ENCODE measurements at regions not wholly inside any gene's neighbourhood (a gene's known extent, or its start where the extent isn't known, plus 50 kb on each side); places are given as distances from the start of the nearest gene placed in this dataset.

DNA sequence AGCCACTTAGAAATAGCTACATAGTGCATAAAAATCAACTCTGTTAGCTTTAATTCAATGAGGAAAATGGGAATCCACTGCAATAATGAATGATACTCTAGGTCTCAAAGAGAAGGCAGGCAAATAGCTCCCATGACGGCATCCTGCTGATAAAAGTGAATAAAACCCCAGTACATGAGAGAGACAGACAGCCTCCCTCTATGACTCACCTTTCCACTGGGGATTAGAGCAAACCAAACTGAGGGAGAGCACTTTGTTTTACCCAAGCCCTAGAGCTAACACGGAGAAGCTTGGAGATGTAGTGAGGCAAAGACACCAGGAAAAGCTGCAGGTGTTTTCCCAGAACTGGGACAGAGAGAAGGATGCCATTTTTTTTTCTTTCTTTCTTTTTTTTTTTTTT lies 621.9 kb downstream of the LRRIQ3 start:
- Histone ChIP-seq H3K4me3 (ENCODE audit: low read depth, low read length, poor library complexity, severe bottlenecking) (no peak overlapping the region), H3K4me1 (ENCODE audit: insufficient read depth, low read length, severe bottlenecking) (no peaks in the 10 kb centered on the region), H3K4me2 (ENCODE audit: low read length) (no peak overlapping the region), H3K27ac (ENCODE audit: low read depth, low read length, poor library complexity, severe bottlenecking) (no peak overlapping the region), H3K9me2 (ENCODE audit: low read depth, low read length) (no peaks in the 10 kb centered on the region), H3K79me2 (ENCODE audit: insufficient read depth, low read length) (no peaks in the 10 kb centered on the region), H2AFZ (ENCODE audit: low read length) (no peak overlapping the region), H3K27me3 (ENCODE audit: insufficient read depth, low read length) (no peaks in the 10 kb centered on the region), H4K20me1 (ENCODE audit: insufficient read depth, low read length) (no peaks in the 10 kb centered on the region), H3K9ac (ENCODE audit: low read length) (no peak overlapping the region), H3K36me3 (ENCODE audit: insufficient read depth, low read length) (no peaks in the 10 kb centered on the region), H3K9me3 (ENCODE audit: low read length) (no peaks in the 10 kb centered on the region), H3F3A (ENCODE audit: insufficient read depth, low read length) (no peaks in the 10 kb centered on the region)
- no peak for TF ChIP-seq EZH2 (IDR thresholded peaks at IDR 0.05; ENCODE audit: borderline replicate concordance, low read length)
- TF ChIP-seq, protein P1, sequence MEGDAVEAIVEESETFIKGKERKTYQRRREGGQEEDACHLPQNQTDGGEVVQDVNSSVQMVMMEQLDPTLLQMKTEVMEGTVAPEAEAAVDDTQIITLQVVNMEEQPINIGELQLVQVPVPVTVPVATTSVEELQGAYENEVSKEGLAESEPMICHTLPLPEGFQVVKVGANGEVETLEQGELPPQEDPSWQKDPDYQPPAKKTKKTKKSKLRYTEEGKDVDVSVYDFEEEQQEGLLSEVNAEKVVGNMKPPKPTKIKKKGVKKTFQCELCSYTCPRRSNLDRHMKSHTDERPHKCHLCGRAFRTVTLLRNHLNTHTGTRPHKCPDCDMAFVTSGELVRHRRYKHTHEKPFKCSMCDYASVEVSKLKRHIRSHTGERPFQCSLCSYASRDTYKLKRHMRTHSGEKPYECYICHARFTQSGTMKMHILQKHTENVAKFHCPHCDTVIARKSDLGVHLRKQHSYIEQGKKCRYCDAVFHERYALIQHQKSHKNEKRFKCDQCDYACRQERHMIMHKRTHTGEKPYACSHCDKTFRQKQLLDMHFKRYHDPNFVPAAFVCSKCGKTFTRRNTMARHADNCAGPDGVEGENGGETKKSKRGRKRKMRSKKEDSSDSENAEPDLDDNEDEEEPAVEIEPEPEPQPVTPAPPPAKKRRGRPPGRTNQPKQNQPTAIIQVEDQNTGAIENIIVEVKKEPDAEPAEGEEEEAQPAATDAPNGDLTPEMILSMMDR (IDR thresholded peaks at IDR 0.05; ENCODE audit: low read length), result no peak

DNA sequence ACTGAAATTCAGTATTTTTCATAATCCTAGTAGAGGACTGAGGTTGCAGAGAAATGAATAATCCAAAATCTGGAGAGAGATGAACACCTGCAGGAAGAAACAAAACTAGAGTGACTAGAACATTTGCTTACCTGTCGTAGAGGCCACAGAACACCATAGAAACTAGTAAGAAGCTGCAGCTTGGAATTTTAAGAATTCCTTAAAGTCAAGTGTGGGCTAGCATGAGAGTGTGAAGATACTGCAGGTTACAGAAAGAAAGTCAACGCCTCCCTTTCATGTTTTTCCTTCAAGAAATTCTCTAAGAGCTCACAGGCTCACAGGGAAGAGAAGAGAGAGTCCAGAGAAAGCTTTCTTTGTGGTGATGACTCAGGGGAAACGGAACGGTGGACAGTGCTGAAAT lies 633.7 kb downstream of the LRRIQ3 start:
- H3K79me2 ChIP-seq (ENCODE audit: insufficient read depth, low read length), result no peaks in the 10 kb centered on the region
- H3K4me3 ChIP-seq (ENCODE audit: low read depth, low read length, poor library complexity, severe bottlenecking), result no peak overlapping the region
- no peaks in the 10 kb centered on the region for H3F3A ChIP-seq (ENCODE audit: insufficient read depth, low read length)
- H3K4me1 ChIP-seq (ENCODE audit: insufficient read depth, low read length, severe bottlenecking), result no peaks in the 10 kb centered on the region
- no peak overlapping the region for H2AFZ ChIP-seq (ENCODE audit: low read length)
- TF ChIP-seq, protein P1 (IDR thresholded peaks at IDR 0.05; ENCODE audit: low read length), result no peak
- no peak for TF ChIP-seq EZH2 (IDR thresholded peaks at IDR 0.05; ENCODE audit: borderline replicate concordance, low read length)
- no peak overlapping the region for H3K4me2 ChIP-seq (ENCODE audit: low read length)
- no peaks in the 10 kb centered on the region for H3K36me3 ChIP-seq (ENCODE audit: insufficient read depth, low read length)
- no peaks in the 10 kb centered on the region for H3K9me3 ChIP-seq (ENCODE audit: low read length)
- no peak overlapping the region for H3K9ac ChIP-seq (ENCODE audit: low read length)
- no peak overlapping the region for H3K27ac ChIP-seq (ENCODE audit: low read depth, low read length, poor library complexity, severe bottlenecking)
- H3K9me2 ChIP-seq (ENCODE audit: low read depth, low read length), result no peaks in the 10 kb centered on the region
- H3K27me3 ChIP-seq (ENCODE audit: insufficient read depth, low read length), result no peaks in the 10 kb centered on the region
- no peaks in the 10 kb centered on the region for H4K20me1 ChIP-seq (ENCODE audit: insufficient read depth, low read length)

DNA sequence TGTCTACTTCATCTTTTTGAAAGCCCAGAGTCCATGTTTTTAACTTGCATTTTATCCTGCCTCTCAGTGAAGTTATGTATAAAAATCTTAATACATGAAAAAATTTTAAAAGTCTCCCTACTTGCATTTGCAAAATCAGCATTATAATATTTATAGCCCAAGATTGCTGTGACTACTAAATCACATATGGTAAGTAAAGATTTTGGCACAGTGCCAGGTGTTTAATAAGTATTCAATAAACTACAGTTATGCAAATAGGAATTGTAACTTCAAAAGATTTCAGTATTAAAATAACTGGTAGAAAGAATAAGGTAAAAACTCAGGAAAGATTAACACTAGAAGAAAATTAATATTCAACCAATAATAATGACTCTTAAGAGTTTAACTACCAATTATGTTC lies 641.7 kb downstream of the LRRIQ3 start:
- no peak overlapping the region for H3K4me2 ChIP-seq (ENCODE audit: low read length)
- no peaks in the 10 kb centered on the region for H3F3A ChIP-seq (ENCODE audit: insufficient read depth, low read length)
- no peaks in the 10 kb centered on the region for H3K27me3 ChIP-seq (ENCODE audit: insufficient read depth, low read length)
- no peaks in the 10 kb centered on the region for H3K9me3 ChIP-seq (ENCODE audit: low read length)
- no peak overlapping the region for H3K27ac ChIP-seq (ENCODE audit: low read depth, low read length, poor library complexity, severe bottlenecking)
- no peak overlapping the region for H3K4me3 ChIP-seq (ENCODE audit: low read depth, low read length, poor library complexity, severe bottlenecking)
- H3K9ac ChIP-seq (ENCODE audit: low read length), result no peak overlapping the region
- H3K4me1 ChIP-seq (ENCODE audit: insufficient read depth, low read length, severe bottlenecking), result no peaks in the 10 kb centered on the region
- no peak overlapping the region for H2AFZ ChIP-seq (ENCODE audit: low read length)
- no peaks in the 10 kb centered on the region for H3K36me3 ChIP-seq (ENCODE audit: insufficient read depth, low read length)
- H3K79me2 ChIP-seq (ENCODE audit: insufficient read depth, low read length), result no peaks in the 10 kb centered on the region
- TF ChIP-seq EZH2 (IDR thresholded peaks at IDR 0.05; ENCODE audit: borderline replicate concordance, low read length), result no peak
- TF ChIP-seq, protein P1 (IDR thresholded peaks at IDR 0.05; ENCODE audit: low read length), result no peak
- H4K20me1 ChIP-seq (ENCODE audit: insufficient read depth, low read length), result no peaks in the 10 kb centered on the region
- H3K9me2 ChIP-seq (ENCODE audit: low read depth, low read length), result no peaks in the 10 kb centered on the region

Measured in OCI-LY1 (cell line).